ENCODE measurements at regions not wholly inside any gene's neighbourhood (a gene's known extent, or its start where the extent isn't known, plus 50 kb on each side); places are given as distances from the start of the nearest gene placed in this dataset.
A peak's percentile ranks its signal among the peaks of the same experiment; 100 is the strongest.

DNA sequence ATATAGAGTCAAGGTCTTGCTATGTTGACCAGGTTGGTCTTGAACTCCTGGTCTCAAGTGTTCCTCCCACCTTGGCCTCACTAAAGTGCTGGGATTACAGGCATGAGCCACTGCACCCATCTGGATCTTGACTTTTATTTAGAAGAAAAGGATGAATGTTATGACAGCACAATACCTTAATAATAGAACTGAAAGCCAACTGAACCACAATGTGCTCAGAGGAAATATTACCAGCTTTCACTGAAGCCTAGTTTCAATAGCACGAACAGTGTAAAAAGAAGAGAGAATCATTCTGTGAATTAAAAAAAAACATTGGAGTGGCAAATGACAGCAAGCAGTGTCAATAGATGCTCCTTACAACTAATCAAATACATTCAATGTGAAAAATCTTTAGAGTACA, 239.2 kb upstream of the RMST start:
- Histone ChIP-seq H3K27me3 (ENCODE audit: control insufficient read depth in 3 of 3, insufficient read depth in 3 of 3, low read length in 2 of 3) (no peaks in the 10 kb centered on the region), H3K9ac (ENCODE audit: insufficient read depth in 1 of 2, low read length in 2 of 2) (no peak overlapping the region), H3K27ac (ENCODE audit: low read depth in 1 of 2, low read length in 1 of 2) (no peak overlapping the region), H3K4me1 (ENCODE audit: control insufficient read depth in 5 of 5, insufficient read depth in 5 of 5, low read length in 5 of 5) (no peaks in the 10 kb centered on the region), H3K9me3 (ENCODE audit: control insufficient read depth in 4 of 4, insufficient read depth in 3 of 4, low read length in 3 of 4) (no peaks in the 10 kb centered on the region), H3K4me3 (no peak overlapping the region), H3K36me3 (ENCODE audit: control insufficient read depth in 4 of 4, insufficient read depth in 4 of 4, low read length in 4 of 4) (no peaks in the 10 kb centered on the region)
- ATAC-seq (ENCODE audit: insufficient read depth, low FRiP score) (no peak), DNase-seq (no peak)
- 81 to 82% methylated on average over 1 of the region's 1 CpG for WGBS, 2 donors
- no peak for TF ChIP-seq CTCF (IDR thresholded peaks at IDR 0.05; ENCODE audit: control extremely low read depth, extremely low read depth)

GRCh38 chr12:97229004-97229403, 233.6 kb upstream of the RMST start:
- ATAC-seq (ENCODE audit: insufficient read depth, low FRiP score), result no peak
- WGBS, 2 donors, result 66 to 78% methylated on average over 5 of the region's 5 CpGs
- H3K36me3 ChIP-seq (ENCODE audit: control insufficient read depth in 4 of 4, insufficient read depth in 4 of 4, low read length in 4 of 4), result no peaks in the 10 kb centered on the region
- TF ChIP-seq CTCF (IDR thresholded peaks at IDR 0.05; ENCODE audit: control extremely low read depth, extremely low read depth), result no peak
- H3K4me3 ChIP-seq, result no peak overlapping the region
- H3K27me3 ChIP-seq (ENCODE audit: control insufficient read depth in 3 of 3, insufficient read depth in 3 of 3, low read length in 2 of 3), result no peaks in the 10 kb centered on the region
- H3K27ac ChIP-seq (ENCODE audit: low read depth in 1 of 2, low read length in 1 of 2), result no peak overlapping the region
- H3K9me3 ChIP-seq (ENCODE audit: control insufficient read depth in 4 of 4, insufficient read depth in 3 of 4, low read length in 3 of 4), result no peaks in the 10 kb centered on the region
- H3K9ac ChIP-seq (ENCODE audit: insufficient read depth in 1 of 2, low read length in 2 of 2), result no peak overlapping the region
- no peaks in the 10 kb centered on the region for H3K4me1 ChIP-seq (ENCODE audit: control insufficient read depth in 5 of 5, insufficient read depth in 5 of 5, low read length in 5 of 5)
- DNase-seq, result peak in 1 of 3 donors; percentile 11

DNA sequence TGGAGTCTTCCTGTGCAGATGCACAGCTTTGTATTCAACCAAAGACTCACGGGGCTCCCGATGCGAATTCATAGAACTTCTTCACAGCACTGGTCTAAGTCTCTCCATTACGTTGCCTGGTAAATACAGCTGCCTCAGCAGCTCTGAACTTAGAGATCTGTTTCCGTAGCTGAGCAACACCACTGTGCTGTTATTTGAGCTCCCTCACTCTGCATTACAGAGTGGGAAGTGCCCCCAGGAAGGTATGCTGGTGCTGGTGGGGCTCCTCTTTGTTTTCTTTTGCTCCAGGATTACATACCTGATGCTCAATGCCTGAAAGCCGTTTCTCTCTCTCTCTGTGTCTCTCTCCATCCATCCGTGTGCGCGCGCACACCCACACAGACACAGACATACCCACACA, 227.5 kb upstream of the RMST start:
- no peaks in the 10 kb centered on the region for H3K27me3 ChIP-seq (ENCODE audit: control insufficient read depth in 3 of 3, insufficient read depth in 3 of 3, low read length in 2 of 3)
- WGBS, 2 donors, result 89 to 92% methylated on average over 10 of the region's 10 CpGs
- H3K9ac ChIP-seq (ENCODE audit: insufficient read depth in 1 of 2, low read length in 2 of 2), result no peak overlapping the region
- H3K9me3 ChIP-seq (ENCODE audit: control insufficient read depth in 4 of 4, insufficient read depth in 3 of 4, low read length in 3 of 4), result peaks cover 0 to 2% (median 0%) of the 10 kb centered on the region in 4 donors
- H3K4me1 ChIP-seq (ENCODE audit: control insufficient read depth in 5 of 5, insufficient read depth in 5 of 5, low read length in 5 of 5), result no peaks in the 10 kb centered on the region
- H3K4me3 ChIP-seq, result no peak overlapping the region
- H3K27ac ChIP-seq (ENCODE audit: low read depth in 1 of 2, low read length in 1 of 2), result no peak overlapping the region
- TF ChIP-seq CTCF (IDR thresholded peaks at IDR 0.05; ENCODE audit: control extremely low read depth, extremely low read depth), result no peak
- DNase-seq (no peak), ATAC-seq (ENCODE audit: insufficient read depth, low FRiP score) (no peak)
- H3K36me3 ChIP-seq (ENCODE audit: control insufficient read depth in 4 of 4, insufficient read depth in 4 of 4, low read length in 4 of 4), result no peaks in the 10 kb centered on the region

DNA sequence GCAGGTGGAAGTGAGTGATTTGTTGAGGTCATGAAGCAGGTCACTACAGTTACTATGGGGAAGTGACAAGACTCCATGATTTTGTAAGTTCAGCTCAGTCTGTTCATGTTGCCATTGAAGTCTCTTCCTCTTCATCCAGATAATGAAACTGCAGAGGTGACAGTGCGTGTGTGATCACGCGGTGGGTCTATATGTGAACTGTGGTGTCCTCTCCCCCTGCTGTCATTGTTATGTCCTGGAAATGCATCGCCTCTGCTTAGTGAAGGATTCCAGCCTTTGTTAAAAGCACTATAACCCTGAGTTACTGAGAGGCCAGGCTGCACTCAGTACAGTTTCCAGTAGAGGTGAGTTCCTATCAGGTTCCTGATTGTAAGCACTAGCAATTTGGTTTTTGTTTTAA, 216.2 kb upstream of the RMST start:
- no peaks in the 10 kb centered on the region for H3K9me3 ChIP-seq (ENCODE audit: control insufficient read depth in 4 of 4, insufficient read depth in 3 of 4, low read length in 3 of 4)
- H3K9ac ChIP-seq (ENCODE audit: insufficient read depth in 1 of 2, low read length in 2 of 2), result no peak overlapping the region
- 85 to 91% methylated on average over 4 of the region's 4 CpGs for WGBS, 2 donors
- no peak overlapping the region for H3K4me3 ChIP-seq
- no peak for DNase-seq
- no peaks in the 10 kb centered on the region for H3K27me3 ChIP-seq (ENCODE audit: control insufficient read depth in 3 of 3, insufficient read depth in 3 of 3, low read length in 2 of 3)
- no peaks in the 10 kb centered on the region for H3K4me1 ChIP-seq (ENCODE audit: control insufficient read depth in 5 of 5, insufficient read depth in 5 of 5, low read length in 5 of 5)
- TF ChIP-seq CTCF (IDR thresholded peaks at IDR 0.05; ENCODE audit: control extremely low read depth, extremely low read depth), result no peak
- no peaks in the 10 kb centered on the region for H3K36me3 ChIP-seq (ENCODE audit: control insufficient read depth in 4 of 4, insufficient read depth in 4 of 4, low read length in 4 of 4)
- no peak overlapping the region for H3K27ac ChIP-seq (ENCODE audit: low read depth in 1 of 2, low read length in 1 of 2)
- ATAC-seq (ENCODE audit: insufficient read depth, low FRiP score), result no peak

Data from lung (tissue), 11 donors.